SK-N-SH treated with all-trans-retinoic acid at 6 μM for 48 hours (cell line): ENCODE measurements at regions not wholly inside any gene's neighbourhood (a gene's known extent, or its start where the extent isn't known, plus 50 kb on each side); places are given as distances from the start of the nearest gene placed in this dataset.

ENCODE experiments used
- ATAC-seq: fragments of 200-7000 bp; cut with Tn5 transposase; 3 replicates; pipeline ENCODE4 v1.9.1; 2020; ENCODE audit warnings: mild to moderate bottlenecking, moderate library complexity
- BACH2 ChIP-seq: fragments of 250-450 bp; sonication (Bioruptor Pico); IDR thresholded peaks from 2 replicates; pipeline ENCODE4 v1.9.0; 2021; ENCODE audit warnings: mild to moderate bottlenecking, borderline replicate concordance
- CREB5 ChIP-seq: fragments of 250-450 bp; sonication (Bioruptor Pico); IDR thresholded peaks from 2 replicates; pipeline ENCODE4 v1.5.1; 2020; ENCODE audit warnings: low read depth, mild to moderate bottlenecking, moderate library complexity
- CSDC2 ChIP-seq: fragments of 250-450 bp; sonication (Bioruptor Pico); IDR thresholded peaks from 2 replicates; pipeline ENCODE4 v1.5.0; 2020; ENCODE audit warnings: mild to moderate bottlenecking, moderate library complexity
- CSRNP3 ChIP-seq: fragments of 250-450 bp; sonication (Bioruptor Pico); IDR thresholded peaks from 2 replicates; pipeline ENCODE4 v1.5.1; 2021; ENCODE audit warnings: mild to moderate bottlenecking, moderate library complexity
- GLIS3 ChIP-seq: fragments of 250-450 bp; sonication (Bioruptor Pico); IDR thresholded peaks from 2 replicates; pipeline ENCODE4 v1.5.0; 2020; ENCODE audit warnings: mild to moderate bottlenecking, moderate library complexity
- ISL1 ChIP-seq: fragments of 250-450 bp; sonication (Bioruptor Pico); IDR thresholded peaks from 2 replicates; pipeline ENCODE4 v2.1.2; 2022; ENCODE audit warnings: mild to moderate bottlenecking, moderate library complexity
- OSR1 ChIP-seq: fragments of 250-450 bp; sonication (Bioruptor Pico); IDR thresholded peaks from 2 replicates; pipeline ENCODE4 v1.8.0; 2022; ENCODE audit warnings: moderate library complexity, mild to moderate bottlenecking, inconsistent platforms
- PPARA ChIP-seq: fragments of 250-450 bp; sonication (Bioruptor Pico); IDR thresholded peaks from 2 replicates; pipeline ENCODE4 v1.5.0; 2020; ENCODE audit warnings: mild to moderate bottlenecking, borderline replicate concordance
- RARB ChIP-seq: fragments of 250-450 bp; sonication (Bioruptor Pico); IDR thresholded peaks from 2 replicates; pipeline ENCODE4 v1.8.0; 2021; ENCODE audit warnings: mild to moderate bottlenecking, moderate library complexity
- SNAI2 ChIP-seq: fragments of 250-450 bp; sonication (Bioruptor Pico); IDR thresholded peaks from 2 replicates; pipeline ENCODE4 v1.5.0; 2020; ENCODE audit warnings: mild to moderate bottlenecking, moderate library complexity
- TCF4 ChIP-seq: fragments of 250-450 bp; sonication (Bioruptor Pico); IDR thresholded peaks from 2 replicates; pipeline ENCODE4 v1.8.0; 2021; ENCODE audit warnings: mild to moderate bottlenecking, moderate library complexity, borderline replicate concordance
- TOX ChIP-seq: fragments of 250-450 bp; sonication (Bioruptor Pico); IDR thresholded peaks from 2 replicates; pipeline ENCODE4 v1.8.0; 2021; ENCODE audit warnings: mild to moderate bottlenecking, moderate library complexity, borderline replicate concordance
- TSHZ2 ChIP-seq: fragments of 250-450 bp; sonication (Bioruptor Pico); IDR thresholded peaks from 2 replicates; pipeline ENCODE4 v1.5.0; 2020; ENCODE audit warnings: mild to moderate bottlenecking, moderate library complexity
- ZC3H10 ChIP-seq: fragments of 250-450 bp; sonication (Bioruptor Pico); IDR thresholded peaks from 2 replicates; pipeline ENCODE4 v1.5.1; 2021; ENCODE audit warnings: mild to moderate bottlenecking, moderate library complexity
- ZFP3 ChIP-seq: fragments of 250-450 bp; sonication (Bioruptor Pico); IDR thresholded peaks from 2 replicates; pipeline ENCODE4 v1.5.0; 2020; ENCODE audit warnings: mild to moderate bottlenecking, moderate library complexity
- ZFP30 ChIP-seq: fragments of 450-650 bp; formaldehyde crosslinking; IDR thresholded peaks from 2 replicates; pipeline ENCODE4 v1.5.0; 2022; ENCODE audit warnings: mild to moderate bottlenecking, moderate library complexity
- ZNF565 ChIP-seq: fragments of 450-650 bp; formaldehyde crosslinking; conservative IDR thresholded peaks from 2 replicates; pipeline ENCODE4 v1.5.0; 2020; ENCODE audit warnings: low read depth, mild to moderate bottlenecking, moderate library complexity
- ZNF8 ChIP-seq: fragments of 450-650 bp; formaldehyde crosslinking; IDR thresholded peaks from 2 replicates; pipeline ENCODE4 v1.5.0; 2020; ENCODE audit warnings: mild to moderate bottlenecking, moderate library complexity
- TF ChIP-seq, protein P1 (sequence below): fragments of 250-450 bp; sonication (Bioruptor Pico); IDR thresholded peaks from 2 replicates; pipeline ENCODE4 v1.8.0; 2020; ENCODE audit warnings: mild to moderate bottlenecking, moderate library complexity, borderline replicate concordance
- TF ChIP-seq, protein P2 (sequence below): fragments of 250-450 bp; sonication (Bioruptor Pico); IDR thresholded peaks from 2 replicates; pipeline ENCODE4 v1.8.0; 2021; ENCODE audit warnings: low read depth, mild to moderate bottlenecking, moderate library complexity, borderline replicate concordance

DNA sequence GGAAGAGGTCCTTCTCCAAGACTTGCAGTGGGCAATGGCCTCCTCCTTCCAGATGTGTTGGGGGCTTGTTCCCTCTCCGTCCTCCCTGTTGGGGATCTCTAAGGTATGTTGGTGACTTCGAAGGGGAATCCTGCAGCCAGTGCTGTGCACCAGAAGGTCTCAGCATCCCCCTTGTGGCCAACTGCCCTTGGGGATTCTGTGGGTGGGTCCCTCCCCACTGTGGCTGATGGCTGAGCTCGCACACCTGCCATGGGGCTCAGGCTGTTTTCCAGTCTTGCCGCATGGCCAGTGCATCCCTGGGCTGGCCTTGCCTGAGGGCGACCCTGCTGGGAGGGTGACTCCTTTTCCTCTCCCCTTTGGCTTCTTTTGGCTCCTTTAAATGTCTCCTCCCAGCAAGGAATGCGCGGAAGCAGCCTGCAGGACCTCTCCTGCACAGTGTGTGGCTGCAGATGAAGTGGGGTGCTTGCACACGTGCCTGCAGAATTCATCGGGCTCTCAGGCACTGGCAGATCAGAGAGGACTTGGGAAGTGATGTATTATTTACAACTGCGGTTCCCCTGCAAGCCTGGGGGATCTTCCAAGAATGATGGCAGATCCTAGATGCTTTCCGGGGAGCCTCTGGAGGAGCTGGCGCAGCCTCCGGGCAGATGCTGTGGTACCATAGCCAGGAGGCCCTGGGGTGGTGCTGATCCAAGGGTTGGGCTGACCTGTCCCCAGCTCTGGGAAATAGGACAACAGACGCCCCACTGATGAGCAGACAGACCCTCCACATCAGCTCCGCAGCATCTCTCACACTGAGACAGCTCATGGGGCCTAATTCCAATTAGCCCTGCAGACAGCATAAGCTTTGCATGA, 410.0 kb downstream of the TCERG1L start (continued):
- no peak for TF ChIP-seq TSHZ2 (CRISPR knock-in tag)
- TF ChIP-seq RARB (CRISPR knock-in tag), result no peak
- TF ChIP-seq TOX (CRISPR knock-in tag), result no peak
- TF ChIP-seq ZFP30 (CRISPR knock-in tag), result no peak
- TF ChIP-seq GLIS3 (CRISPR knock-in tag), result no peak
- TF ChIP-seq ZC3H10 (CRISPR knock-in tag), result no peak
- no peak for TF ChIP-seq CSDC2 (CRISPR knock-in tag)

GRCh38 chr10:130902471-130902870, 409.1 kb downstream of the TCERG1L start:
- TF ChIP-seq GLIS3 (CRISPR knock-in tag) (no peak), CREB5 (CRISPR knock-in tag) (no peak), PPARA (CRISPR knock-in tag) (no peak), ZNF8 (no peak), CSRNP3 (CRISPR knock-in tag) (no peak), ZFP30 (CRISPR knock-in tag) (no peak), ZNF565 (CRISPR knock-in tag) (no peak), OSR1 (CRISPR knock-in tag) (no peak), TCF4 (CRISPR knock-in tag) (no peak), TSHZ2 (CRISPR knock-in tag) (no peak), ISL1 (CRISPR knock-in tag) (no peak)
- TF ChIP-seq, protein P1, sequence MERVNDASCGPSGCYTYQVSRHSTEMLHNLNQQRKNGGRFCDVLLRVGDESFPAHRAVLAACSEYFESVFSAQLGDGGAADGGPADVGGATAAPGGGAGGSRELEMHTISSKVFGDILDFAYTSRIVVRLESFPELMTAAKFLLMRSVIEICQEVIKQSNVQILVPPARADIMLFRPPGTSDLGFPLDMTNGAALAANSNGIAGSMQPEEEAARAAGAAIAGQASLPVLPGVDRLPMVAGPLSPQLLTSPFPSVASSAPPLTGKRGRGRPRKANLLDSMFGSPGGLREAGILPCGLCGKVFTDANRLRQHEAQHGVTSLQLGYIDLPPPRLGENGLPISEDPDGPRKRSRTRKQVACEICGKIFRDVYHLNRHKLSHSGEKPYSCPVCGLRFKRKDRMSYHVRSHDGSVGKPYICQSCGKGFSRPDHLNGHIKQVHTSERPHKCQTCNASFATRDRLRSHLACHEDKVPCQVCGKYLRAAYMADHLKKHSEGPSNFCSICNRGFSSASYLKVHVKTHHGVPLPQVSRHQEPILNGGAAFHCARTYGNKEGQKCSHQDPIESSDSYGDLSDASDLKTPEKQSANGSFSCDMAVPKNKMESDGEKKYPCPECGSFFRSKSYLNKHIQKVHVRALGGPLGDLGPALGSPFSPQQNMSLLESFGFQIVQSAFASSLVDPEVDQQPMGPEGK (CRISPR knock-in tag), result no peak
- ATAC-seq, result no peak

GRCh38 chr10:130902929-130903328, 408.6 kb downstream of the TCERG1L start:
- ATAC-seq, result no peak
- TF ChIP-seq GLIS3 (CRISPR knock-in tag) (no peak), ZFP30 (CRISPR knock-in tag) (no peak), OSR1 (CRISPR knock-in tag) (no peak), TOX (CRISPR knock-in tag) (no peak), ZFP3 (CRISPR knock-in tag) (no peak), SNAI2 (CRISPR knock-in tag) (no peak), CSDC2 (CRISPR knock-in tag) (no peak), BACH2 (no peak), CSRNP3 (CRISPR knock-in tag) (no peak), ZC3H10 (CRISPR knock-in tag) (no peak)
- TF ChIP-seq, protein P1 (CRISPR knock-in tag), result no peak
- TF ChIP-seq, protein P2, sequence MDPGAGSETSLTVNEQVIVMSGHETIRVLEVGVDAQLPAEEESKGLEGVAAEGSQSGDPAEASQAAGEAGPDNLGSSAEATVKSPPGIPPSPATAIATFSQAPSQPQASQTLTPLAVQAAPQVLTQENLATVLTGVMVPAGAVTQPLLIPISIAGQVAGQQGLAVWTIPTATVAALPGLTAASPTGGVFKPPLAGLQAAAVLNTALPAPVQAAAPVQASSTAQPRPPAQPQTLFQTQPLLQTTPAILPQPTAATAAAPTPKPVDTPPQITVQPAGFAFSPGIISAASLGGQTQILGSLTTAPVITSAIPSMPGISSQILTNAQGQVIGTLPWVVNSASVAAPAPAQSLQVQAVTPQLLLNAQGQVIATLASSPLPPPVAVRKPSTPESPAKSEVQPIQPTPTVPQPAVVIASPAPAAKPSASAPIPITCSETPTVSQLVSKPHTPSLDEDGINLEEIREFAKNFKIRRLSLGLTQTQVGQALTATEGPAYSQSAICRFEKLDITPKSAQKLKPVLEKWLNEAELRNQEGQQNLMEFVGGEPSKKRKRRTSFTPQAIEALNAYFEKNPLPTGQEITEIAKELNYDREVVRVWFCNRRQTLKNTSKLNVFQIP (CRISPR knock-in tag), result no peak
